ENCODE measurements at regions not wholly inside any gene's neighbourhood (a gene's known extent, or its start where the extent isn't known, plus 50 kb on each side); places are given as distances from the start of the nearest gene placed in this dataset.
"Not testable (repeated sequence)": the region's sequence is repeated elsewhere in the genome, so short reads cannot be mapped to it uniquely, and the experiment has no call there.

GRCh38 chr4:64713256-64713840, 304.1 kb upstream of the TECRL start:
- no peak for DNase-seq

GRCh38 chr4:64712590-64712989, 303.3 kb upstream of the TECRL start:
- no peak for DNase-seq

- no peak for DNase-seq
These were observed 296.7 kb upstream of the TECRL start for GRCh38 chr4:64705989-64706388.

- no peak for DNase-seq
These were observed 288.9 kb upstream of the TECRL start for GRCh38 chr4:64698171-64698570.

GRCh38 chr4:64682946-64683345, 273.7 kb upstream of the TECRL start:
- no peak for DNase-seq

- DNase-seq: no peak
These were observed 273.2 kb upstream of the TECRL start for GRCh38 chr4:64682481-64682880.

GRCh38 chr4:64673121-64673520, 263.9 kb upstream of the TECRL start:
- DNase-seq: not testable (repeated sequence)

GRCh38 chr4:64670647-64671046, 261.4 kb upstream of the TECRL start:
- peak; percentile 18 for DNase-seq

GRCh38 chr4:64643841-64644240, 234.6 kb upstream of the TECRL start:
- DNase-seq: no peak

GRCh38 chr4:64642936-64643335, 233.7 kb upstream of the TECRL start:
- DNase-seq: no peak

GRCh38 chr4:64640402-64640801, 231.2 kb upstream of the TECRL start:
- not testable (repeated sequence) for DNase-seq

GRCh38 chr4:64625438-64625837, 216.2 kb upstream of the TECRL start:
- no peak for DNase-seq

- DNase-seq: no peak
These were observed 208.6 kb upstream of the TECRL start for GRCh38 chr4:64617800-64618199.

- no peak for DNase-seq
These were observed 205.0 kb upstream of the TECRL start for GRCh38 chr4:64614276-64614675.

GRCh38 chr4:64613046-64613445, 203.8 kb upstream of the TECRL start:
- DNase-seq: no peak

GRCh38 chr4:64598066-64598465, 188.8 kb upstream of the TECRL start:
- DNase-seq: no peak

- no peak for DNase-seq
These were observed 185.5 kb upstream of the TECRL start for GRCh38 chr4:64594723-64595122.

GRCh38 chr4:64588507-64588906, 179.3 kb upstream of the TECRL start:
- DNase-seq: no peak

GRCh38 chr4:64584981-64585557, 175.8 kb upstream of the TECRL start:
- DNase-seq: peak; percentile 14

- no peak for DNase-seq
These were observed 174.9 kb upstream of the TECRL start for GRCh38 chr4:64584125-64584524.

GRCh38 chr4:64582492-64582891, 173.2 kb upstream of the TECRL start:
- DNase-seq: no peak

- no peak for DNase-seq
These were observed 172.2 kb upstream of the TECRL start for GRCh38 chr4:64581422-64581821.

GRCh38 chr4:64564126-64564525, 154.9 kb upstream of the TECRL start:
- no peak for DNase-seq

- DNase-seq: no peak
These were observed 150.3 kb upstream of the TECRL start for GRCh38 chr4:64559571-64559970.

GRCh38 chr4:64551125-64551524, 141.9 kb upstream of the TECRL start:
- DNase-seq: no peak

All from NCI-H1092 (cell line).